HFFc6 (cell line): ENCODE measurements at regions not wholly inside any gene's neighbourhood (a gene's known extent, or its start where the extent isn't known, plus 50 kb on each side); places are given as distances from the start of the nearest gene placed in this dataset.

Source experiments
- DNase-seq: peaks from one replicate; pipeline ENCODE4 v3.0.0-alpha.2; 2018
- H3K27ac Mint-ChIP-seq: 2 replicates; pipeline ENCODE4 v1.8.0; 2020; ENCODE audit warnings: mild to moderate bottlenecking, mixed read lengths
- H3K27me3 Mint-ChIP-seq: 2 replicates; pipeline ENCODE4 v1.8.0; 2021; ENCODE audit warnings: mild to moderate bottlenecking, moderate library complexity, mixed read lengths; ENCODE audit not compliant: insufficient read depth
- H3K36me3 Mint-ChIP-seq: 2 replicates; pipeline ENCODE4 v1.8.0; 2021; ENCODE audit warnings: low read depth, mixed read lengths
- H3K4me1 Mint-ChIP-seq: 2 replicates; pipeline ENCODE4 v1.8.0; 2020; ENCODE audit warnings: low read depth, mixed read lengths
- H3K4me3 Mint-ChIP-seq: 2 replicates; pipeline ENCODE4 v1.8.0; 2020; ENCODE audit warnings: mild to moderate bottlenecking, moderate library complexity, mixed read lengths
- H3K9me3 Mint-ChIP-seq: 2 replicates; pipeline ENCODE4 v1.8.0; 2020; ENCODE audit warnings: mild to moderate bottlenecking, mixed read lengths
- CTCF ChIP-seq: fragments of 200-600 bp; sonication (generic); IDR thresholded peaks from 2 replicates; pipeline ENCODE4 v1.5.0; 2021; ENCODE audit warnings: antibody characterized with exemption, mild to moderate bottlenecking

DNA sequence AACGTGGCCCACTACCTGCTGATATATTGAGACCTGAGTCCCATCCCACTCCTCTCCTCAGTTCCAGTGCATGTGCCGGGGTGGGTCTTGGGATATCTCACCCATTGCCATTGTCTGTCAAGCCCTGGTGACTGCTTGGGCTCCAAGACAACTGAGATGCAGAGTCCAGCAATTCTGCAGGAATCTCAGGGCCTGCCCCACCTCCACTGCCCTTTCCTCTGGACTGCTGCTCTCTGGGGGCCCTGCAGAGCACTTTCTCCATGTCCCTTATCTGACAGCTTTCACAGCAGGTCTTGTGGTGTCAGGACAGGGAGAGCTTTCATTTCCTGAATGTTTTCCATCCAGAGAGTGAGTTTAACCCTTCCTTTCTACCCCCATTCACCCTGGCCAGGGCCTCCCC lies 152.9 kb downstream of the ARL4C start:
- H3K27me3 Mint-ChIP-seq, result peaks cover 15% of the 10 kb centered on the region
- no peak overlapping the region for H3K27ac Mint-ChIP-seq
- H3K4me1 Mint-ChIP-seq, result peaks cover 14% of the 10 kb centered on the region
- peaks cover 4% of the 10 kb centered on the region; the same call in 1 of the 2 replicates for H3K36me3 Mint-ChIP-seq
- DNase-seq, result no peak
- no peak overlapping the region for H3K4me3 Mint-ChIP-seq
- H3K9me3 Mint-ChIP-seq, result no peaks in the 10 kb centered on the region
- no peak for TF ChIP-seq CTCF

GRCh38 chr2:234343372-234343771 lies 153.5 kb downstream of the ARL4C start:
- Mint-ChIP-seq H3K36me3 (peaks cover 4% of the 10 kb centered on the region; the same call in 1 of the 2 replicates), H3K4me1 (peaks cover 14% of the 10 kb centered on the region)
- no peak for DNase-seq

DNA sequence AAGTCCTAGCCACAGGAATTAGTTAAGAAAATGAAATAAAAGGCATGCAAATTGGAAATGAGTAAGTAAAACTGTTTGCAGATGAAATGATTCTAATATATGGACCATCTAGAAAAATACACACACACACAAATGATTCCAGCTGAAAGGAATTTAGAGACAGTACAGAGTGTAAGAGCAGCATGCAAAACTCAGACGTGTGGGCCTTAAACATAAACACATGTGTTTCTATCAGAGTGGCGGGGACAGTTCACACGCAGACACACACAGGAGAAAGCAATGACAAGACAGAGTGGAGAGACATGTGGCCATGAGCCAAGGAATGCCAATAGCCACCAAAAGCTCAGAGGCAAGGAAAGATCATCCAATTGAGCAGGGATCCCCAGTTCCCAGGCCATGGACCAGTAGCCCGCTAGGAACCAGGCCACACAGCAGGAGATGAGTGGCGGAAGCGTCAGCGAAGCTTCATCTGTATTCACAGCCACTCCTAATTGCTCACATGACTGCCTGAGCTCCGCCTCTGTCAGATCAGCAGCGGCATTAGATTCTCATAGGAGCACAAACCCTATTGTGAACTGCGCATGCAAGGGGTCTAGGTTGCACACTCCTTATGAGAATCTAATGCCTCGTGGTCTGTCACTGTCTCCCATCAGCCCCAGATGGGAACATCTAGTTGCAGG lies 155.4 kb downstream of the ARL4C start:
- Mint-ChIP-seq H3K4me3 (peak overlapping the region; percentile 6; the same call in 1 of the 2 replicates), H3K36me3 (peaks cover 4% of the 10 kb centered on the region; the same call in 1 of the 2 replicates), H3K4me1 (peaks cover 14% of the 10 kb centered on the region), H3K27ac (peak overlapping the region; percentile 52; the same call in 1 of the 2 replicates), H3K27me3 (peaks cover 16% of the 10 kb centered on the region), H3K9me3 (no peaks in the 10 kb centered on the region)
- no peak for DNase-seq
- no peak for TF ChIP-seq CTCF

More at GRCh38 chr2:234343372-234343771, 153.5 kb downstream of the ARL4C start:
- Mint-ChIP-seq H3K4me3 (no peak overlapping the region), H3K27me3 (peaks cover 18% of the 10 kb centered on the region), H3K9me3 (no peaks in the 10 kb centered on the region), H3K27ac (no peak overlapping the region)
- TF ChIP-seq CTCF, result no peak

DNA sequence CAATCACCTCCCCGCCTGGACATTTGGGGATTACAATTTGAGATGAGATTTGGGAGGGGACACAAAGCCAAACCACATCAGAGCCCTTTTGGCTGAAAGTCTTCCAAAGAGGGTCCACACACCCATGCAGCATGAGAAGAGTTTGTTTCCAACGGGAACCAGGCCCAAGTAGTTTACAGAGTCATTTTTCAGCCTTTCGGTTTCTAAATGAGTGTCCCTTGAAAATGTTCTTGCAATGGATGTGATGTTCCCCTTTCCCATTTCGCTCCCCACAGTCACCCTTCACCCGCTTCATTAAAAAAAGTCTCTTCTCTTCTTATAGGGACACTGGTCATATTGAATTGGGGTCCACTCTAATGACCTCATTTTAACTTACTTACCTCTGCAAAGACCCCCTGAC lies 157.4 kb downstream of the ARL4C start:
- no peak for TF ChIP-seq CTCF
- Mint-ChIP-seq H3K4me3 (no peak overlapping the region), H3K9me3 (no peaks in the 10 kb centered on the region), H3K27me3 (peaks cover 7% of the 10 kb centered on the region), H3K36me3 (peaks cover 4% of the 10 kb centered on the region; the same call in 1 of the 2 replicates), H3K27ac (no peak overlapping the region), H3K4me1 (peaks cover 24% of the 10 kb centered on the region)
- no peak for DNase-seq

GRCh38 chr2:234339011-234339410 lies 157.9 kb downstream of the ARL4C start:
- peaks cover 4% of the 10 kb centered on the region; the same call in 1 of the 2 replicates for H3K36me3 Mint-ChIP-seq
- no peak for DNase-seq
- peaks cover 10% of the 10 kb centered on the region for H3K27me3 Mint-ChIP-seq
- TF ChIP-seq CTCF, result no peak
- H3K4me1 Mint-ChIP-seq, result peaks cover 24% of the 10 kb centered on the region
- no peak overlapping the region for H3K4me3 Mint-ChIP-seq
- no peaks in the 10 kb centered on the region for H3K9me3 Mint-ChIP-seq
- no peak overlapping the region for H3K27ac Mint-ChIP-seq
